Naive thymus-derived CD4-positive, alpha-beta T cell (primary cell): ENCODE measurements at regions not wholly inside any gene's neighbourhood (a gene's known extent, or its start where the extent isn't known, plus 50 kb on each side); places are given as distances from the start of the nearest gene placed in this dataset.

ENCODE experiments used
- ATAC-seq: fragments of 150-1000 bp; cut with Tn5 transposase; 2 replicates; pipeline ENCODE4 v1.10.0; 2021; ENCODE audit warnings: mild to moderate bottlenecking, moderate library complexity
- CTCF ChIA-PET: fragments of 350-600 bp; sonication (Branson Sonifier 250); formaldehyde crosslinking; loops from one replicate; lab custom pipeline; 2021; ENCODE audit warnings: antibody characterized with exemption; lab: Charles Lee
- POLR2A ChIA-PET: fragments of 350-600 bp; sonication (Branson Sonifier 250); formaldehyde crosslinking; loops from one replicate; lab custom pipeline; 2021; ENCODE audit warnings: antibody characterized with exemption, inconsistent platforms; lab: Charles Lee
- DNase-seq, 9 donors: peaks; one replicate each; pipeline versions ENCODE4 v3.0.0 to v3.0.0-alpha.2; 2020 to 2022; ENCODE audit warnings: mixed read lengths in 1 of 9
- H3K27ac ChIP-seq: one replicate; pipeline ENCODE4 v1.7.0; 2013; ENCODE audit warnings: mild to moderate bottlenecking, low read depth, low read length, moderate library complexity
- H3K27me3 ChIP-seq, 2 donors: one replicate each; pipeline ENCODE4 v1.7.0; 2013; ENCODE audit warnings: low read length in 2 of 2, mild to moderate bottlenecking in 2 of 2, moderate library complexity in 2 of 2; ENCODE audit not compliant: control insufficient read depth in 2 of 2, insufficient read depth in 2 of 2
- H3K36me3 ChIP-seq, 3 experiments: 1 replicate in 2 of 3; 2 replicates in 1 of 3; pipeline ENCODE4 v1.7.0; 2013; ENCODE audit warnings: low read length in 3 of 3, mild to moderate bottlenecking in 3 of 3, moderate library complexity in 1 of 3; ENCODE audit not compliant: insufficient read depth in 3 of 3, control insufficient read depth in 2 of 3
- H3K4me1 ChIP-seq, 2 donors: one replicate each; pipeline ENCODE4 v1.7.0; 2013; ENCODE audit warnings: low read length in 2 of 2, mild to moderate bottlenecking in 2 of 2, moderate library complexity in 1 of 2; ENCODE audit not compliant: control insufficient read depth in 2 of 2, insufficient read depth in 2 of 2
- H3K4me3 ChIP-seq: 2 replicates; pipeline ENCODE4 v1.7.0; 2013; ENCODE audit warnings: mild to moderate bottlenecking, low read length
- H3K9me3 ChIP-seq, 3 experiments: 1 replicate in 2 of 3; 2 replicates in 1 of 3; pipeline ENCODE4 v1.7.0; 2013; ENCODE audit warnings: low read length in 3 of 3; ENCODE audit not compliant: control insufficient read depth in 2 of 3
- H3K27ac Mint-ChIP-seq, 9 donors: one replicate each; pipeline ENCODE4 v1.8.0; 2020 to 2022; ENCODE audit warnings: mixed read lengths in 9 of 9, mild to moderate bottlenecking in 8 of 9, moderate library complexity in 5 of 9, inconsistent platforms in 2 of 9
- H3K27me3 Mint-ChIP-seq, 5 donors: one replicate each; pipeline ENCODE4 v1.8.0; 2021 to 2022; ENCODE audit warnings: mixed read lengths in 5 of 5, mild to moderate bottlenecking in 1 of 5
- H3K36me3 Mint-ChIP-seq, 5 donors: one replicate each; pipeline ENCODE4 v1.8.0; 2020 to 2022; ENCODE audit warnings: mixed read lengths in 5 of 5, mild to moderate bottlenecking in 3 of 5, inconsistent platforms in 1 of 5
- H3K4me1 Mint-ChIP-seq, 7 donors: one replicate each; pipeline ENCODE4 v1.8.0; 2020 to 2022; ENCODE audit warnings: mixed read lengths in 7 of 7, mild to moderate bottlenecking in 3 of 7, inconsistent platforms in 1 of 7
- H3K4me3 Mint-ChIP-seq, 10 donors: one replicate each; pipeline ENCODE4 v1.8.0; 2020 to 2022; ENCODE audit warnings: mild to moderate bottlenecking in 10 of 10, mixed read lengths in 10 of 10, moderate library complexity in 6 of 10, inconsistent platforms in 2 of 10
- H3K9me3 Mint-ChIP-seq, 11 donors: one replicate each; pipeline ENCODE4 v1.8.0; 2020 to 2022; ENCODE audit warnings: mixed read lengths in 11 of 11, mild to moderate bottlenecking in 4 of 11, inconsistent platforms in 1 of 11, moderate library complexity in 1 of 11
- intact Hi-C, 2 donors: fragments of 100-400 bp; cut with micrococcal nuclease; formaldehyde crosslinking; loops; one replicate each; pipeline ENCODE4 v1.15.1; 2023

DNA sequence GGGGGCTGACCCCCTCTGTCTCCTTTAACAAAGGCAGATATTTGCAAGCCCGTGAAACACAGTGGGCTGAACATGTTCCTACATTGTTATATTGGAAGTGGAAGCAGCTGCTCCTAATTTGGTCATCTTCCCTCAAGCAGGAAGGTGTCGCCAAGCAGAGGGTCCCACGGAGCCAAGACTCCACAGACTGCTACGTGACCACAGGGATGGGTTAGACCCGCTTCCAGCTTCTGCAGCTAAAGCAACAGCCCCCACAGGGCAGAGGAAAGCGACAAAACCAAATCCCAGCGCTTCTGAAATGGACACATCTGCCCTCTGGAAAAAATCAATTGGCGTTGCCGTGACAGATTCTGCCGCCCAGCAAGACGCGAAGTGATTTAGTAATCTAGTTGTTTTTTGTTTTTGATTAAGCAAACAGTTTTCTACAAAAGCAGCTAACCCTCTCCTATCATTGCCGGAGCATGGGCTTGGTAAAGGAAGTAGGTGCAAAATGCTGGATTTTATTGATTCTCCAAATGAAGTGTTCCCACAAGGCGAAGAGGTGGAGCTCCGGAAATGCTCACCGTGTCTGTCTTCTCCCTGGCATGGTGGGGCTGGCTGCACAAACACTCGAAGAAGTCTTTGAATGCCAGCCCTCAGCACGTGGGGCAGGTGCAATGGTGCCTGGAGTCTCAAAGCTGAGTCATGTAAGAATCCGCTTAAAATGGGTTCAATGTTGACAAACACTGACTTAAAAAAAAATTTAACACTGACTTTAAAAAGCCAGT, 79.4 kb upstream of the FRMD1 start:
- Histone ChIP-seq H3K27me3 (no peaks in the 10 kb centered on the region), H3K4me1 (no peaks in the 10 kb centered on the region), H3K9me3 (no peaks in the 10 kb centered on the region), H3K27ac (no peak overlapping the region), H3K4me3 (no peak overlapping the region), H3K36me3 (no peaks in the 10 kb centered on the region)
- peaks cover 0 to 3% (median 0%) of the 10 kb centered on the region in 11 donors for H3K9me3 Mint-ChIP-seq
- H3K4me3 Mint-ChIP-seq = no peak overlapping the region
- no peak overlapping the region for H3K27ac Mint-ChIP-seq
- no peak for DNase-seq
- ChIA-PET POLR2A (no interaction called here), CTCF (no interaction called here)
- no peaks in the 10 kb centered on the region for H3K36me3 Mint-ChIP-seq
- H3K4me1 Mint-ChIP-seq = peaks cover 0 to 2% (median 0%) of the 10 kb centered on the region in 7 donors
- intact Hi-C loops = no loop called here
- ATAC-seq = no peak
- peaks cover 0 to 49% (median 18%) of the 10 kb centered on the region in 5 donors for H3K27me3 Mint-ChIP-seq

DNA sequence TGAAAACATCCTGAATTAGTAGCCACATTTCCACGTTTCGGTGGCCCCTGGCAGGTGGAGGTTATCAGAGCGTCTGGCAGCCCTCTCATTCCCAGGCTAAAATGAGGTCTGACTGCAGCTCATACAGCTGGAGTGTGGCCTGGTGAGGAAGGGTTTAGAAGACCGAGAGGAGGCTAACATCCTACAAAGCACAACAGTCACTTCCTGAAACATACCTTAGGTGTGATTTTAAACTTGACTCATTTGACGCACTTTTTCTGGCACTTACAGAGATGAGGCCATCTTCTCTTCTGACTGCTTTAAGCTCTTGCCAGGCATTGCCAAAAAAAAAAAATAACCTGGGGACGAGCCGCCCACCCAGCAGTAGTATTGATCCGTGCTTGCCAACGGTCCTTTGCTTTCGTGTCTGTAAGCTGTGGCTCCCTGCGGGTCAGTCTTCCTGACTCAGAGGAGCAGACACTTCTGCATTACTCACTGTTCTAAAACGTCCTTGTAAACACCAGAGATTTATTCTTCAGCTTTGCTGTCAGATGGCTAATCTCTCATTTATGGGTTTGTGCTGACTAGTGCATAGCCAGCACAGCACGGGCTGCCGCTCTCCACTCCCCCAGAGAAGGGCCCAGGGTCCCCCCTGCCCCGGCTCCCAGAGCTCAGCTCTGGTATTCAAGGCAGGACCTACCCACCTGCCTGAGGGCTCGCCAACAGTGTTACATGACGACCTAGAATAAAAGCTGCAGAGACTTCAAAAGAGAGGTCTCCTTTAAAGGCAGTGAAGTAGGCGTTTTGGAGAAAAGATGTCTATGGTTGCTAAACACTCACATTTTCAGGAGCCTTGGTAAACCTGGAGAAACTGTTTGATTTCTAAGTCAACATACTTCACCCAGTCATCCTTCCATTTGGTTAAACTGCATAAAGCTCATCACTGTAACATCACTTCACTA, 78.5 kb upstream of the FRMD1 start:
- POLR2A ChIA-PET = no interaction called here
- peaks cover 0 to 2% (median 0%) of the 10 kb centered on the region in 7 donors for H3K4me1 Mint-ChIP-seq

DNA sequence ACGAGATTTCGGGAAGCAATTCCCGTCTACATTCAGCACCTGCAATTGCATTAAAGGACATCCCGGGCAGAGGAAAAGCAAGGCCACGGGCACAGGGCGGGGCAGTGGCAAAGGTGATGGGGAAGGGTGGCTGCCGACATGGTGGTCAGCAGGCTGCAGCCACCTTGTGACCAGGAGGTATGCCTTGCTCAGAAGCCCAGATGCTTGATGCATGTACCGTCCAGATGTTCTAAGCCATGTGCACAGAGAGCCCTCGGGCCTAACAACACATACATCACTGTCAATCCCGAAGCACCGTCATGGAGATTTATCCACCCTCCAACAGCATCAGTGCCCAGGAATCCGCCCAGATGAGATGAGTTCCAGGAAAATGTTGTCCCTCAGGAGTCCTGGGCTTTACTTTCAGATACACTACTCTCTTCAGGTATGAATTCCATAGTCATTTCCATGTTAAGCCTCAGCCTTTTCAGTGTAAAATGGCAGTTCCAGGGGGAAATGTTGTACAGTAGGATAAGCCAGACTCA, 77.8 kb upstream of the FRMD1 start:
- peaks cover 0 to 3% (median 0%) of the 10 kb centered on the region in 11 donors for H3K9me3 Mint-ChIP-seq
- ATAC-seq (no peak), DNase-seq (no peak)
- Histone ChIP-seq H3K4me3 (no peak overlapping the region), H3K27me3 (no peaks in the 10 kb centered on the region), H3K9me3 (no peaks in the 10 kb centered on the region), H3K36me3 (no peaks in the 10 kb centered on the region), H3K27ac (no peak overlapping the region), H3K4me1 (no peaks in the 10 kb centered on the region)
- ChIA-PET CTCF (no interaction called here), POLR2A (no interaction called here)
- H3K27ac Mint-ChIP-seq = no peak overlapping the region
- H3K36me3 Mint-ChIP-seq = no peaks in the 10 kb centered on the region
- H3K4me3 Mint-ChIP-seq = no peak overlapping the region
- intact Hi-C loops = no loop called here
- peaks cover 0 to 2% (median 0%) of the 10 kb centered on the region in 7 donors for H3K4me1 Mint-ChIP-seq
- H3K27me3 Mint-ChIP-seq = peaks cover 0 to 50% (median 18%) of the 10 kb centered on the region in 5 donors

More for the DNA sequence above, 78.5 kb upstream of the FRMD1 start:
- Mint-ChIP-seq H3K27me3 (peaks cover 0 to 49% (median 18%) of the 10 kb centered on the region in 5 donors), H3K9me3 (peaks cover 0 to 3% (median 0%) of the 10 kb centered on the region in 11 donors), H3K27ac (no peak overlapping the region), H3K36me3 (no peaks in the 10 kb centered on the region), H3K4me3 (no peak overlapping the region)
- DNase-seq (no peak), ATAC-seq (no peak)
- intact Hi-C loops = no loop called here
- H3K9me3 ChIP-seq = no peaks in the 10 kb centered on the region
- CTCF ChIA-PET = no interaction called here
- no peak overlapping the region for H3K27ac ChIP-seq
- no peaks in the 10 kb centered on the region for H3K4me1 ChIP-seq
- no peaks in the 10 kb centered on the region for H3K36me3 ChIP-seq
- H3K4me3 ChIP-seq = no peak overlapping the region
- H3K27me3 ChIP-seq = no peaks in the 10 kb centered on the region

DNA sequence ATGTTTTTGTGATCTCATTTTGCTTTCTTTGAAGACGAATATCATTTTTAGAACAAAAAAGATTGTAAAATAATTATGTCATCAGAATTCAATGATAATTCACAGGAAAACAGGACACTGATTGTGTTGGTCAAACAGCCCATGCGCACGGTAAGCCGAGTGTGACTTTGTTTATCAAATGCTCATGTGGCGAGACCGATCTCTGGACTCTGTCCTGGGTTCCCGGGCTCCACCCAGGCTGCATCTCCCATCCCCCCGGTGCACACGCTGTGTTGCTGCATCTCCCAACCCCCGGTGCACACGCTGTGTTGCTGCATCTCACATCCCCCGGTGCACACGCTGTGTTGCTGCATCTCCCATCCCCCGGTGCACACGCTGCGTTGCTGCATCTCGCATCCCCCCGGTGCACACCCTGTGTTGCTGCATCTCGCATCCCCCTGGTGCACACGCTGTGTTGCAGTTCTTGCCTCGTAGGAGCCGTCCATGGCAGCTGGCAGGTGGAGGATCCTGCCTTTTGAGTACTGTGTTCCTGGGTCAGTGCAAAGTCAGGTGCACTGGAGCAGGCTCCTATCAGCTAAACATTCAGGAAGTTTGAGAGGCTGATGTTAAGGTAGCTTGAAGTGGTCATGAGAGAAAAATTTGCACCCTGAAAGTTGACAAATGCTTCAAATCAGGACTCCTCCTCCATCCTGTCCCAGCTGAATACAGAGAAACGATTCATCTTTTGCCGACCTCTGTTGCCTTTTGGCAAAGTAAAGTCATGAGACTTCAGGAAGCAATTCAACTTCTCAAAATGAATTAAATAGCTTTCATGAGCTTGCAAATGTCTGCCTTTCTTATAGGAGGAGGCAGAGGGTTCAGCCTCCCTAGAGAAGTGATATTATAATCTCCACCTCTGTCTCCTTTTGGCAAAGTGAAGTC, 77.1 kb upstream of the FRMD1 start:
- intact Hi-C loops = no loop called here
- no peaks in the 10 kb centered on the region for H3K36me3 ChIP-seq
- H3K4me3 ChIP-seq = no peak overlapping the region
- Mint-ChIP-seq H3K27ac (no peak overlapping the region), H3K9me3 (peaks cover 0 to 3% (median 0%) of the 10 kb centered on the region in 11 donors), H3K27me3 (peaks cover 0 to 50% (median 18%) of the 10 kb centered on the region in 5 donors), H3K36me3 (no peaks in the 10 kb centered on the region), H3K4me1 (peaks cover 0 to 2% (median 0%) of the 10 kb centered on the region in 7 donors), H3K4me3 (no peak overlapping the region)
- CTCF ChIA-PET = no interaction called here
- H3K4me1 ChIP-seq = no peaks in the 10 kb centered on the region
- ATAC-seq (no peak), DNase-seq (no peak)
- POLR2A ChIA-PET = no interaction called here
- no peaks in the 10 kb centered on the region for H3K27me3 ChIP-seq
- H3K9me3 ChIP-seq = no peaks in the 10 kb centered on the region
- no peak overlapping the region for H3K27ac ChIP-seq

DNA sequence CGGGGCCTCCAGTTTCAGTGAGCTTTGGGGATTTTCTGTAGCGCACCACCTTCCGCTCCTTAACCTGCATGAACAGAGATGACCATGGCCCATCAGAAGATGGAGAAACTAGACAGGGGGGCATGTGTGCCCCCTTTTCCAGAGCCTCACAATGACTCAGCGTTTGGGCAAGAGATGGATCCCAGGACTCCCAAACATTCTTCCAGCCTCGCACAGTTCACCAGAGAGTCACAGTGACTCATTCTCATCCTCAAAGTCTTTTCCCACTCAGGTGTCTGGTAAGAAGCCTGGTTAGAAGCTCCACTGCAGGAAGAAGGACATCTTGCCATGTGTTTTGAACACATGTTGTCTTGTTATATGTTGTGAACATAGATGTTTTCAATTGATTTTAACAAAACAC, 76.2 kb upstream of the FRMD1 start:
- H3K27me3 ChIP-seq = no peaks in the 10 kb centered on the region
- Mint-ChIP-seq H3K4me3 (no peak overlapping the region), H3K4me1 (no peaks in the 10 kb centered on the region), H3K27me3 (peaks cover 0 to 48% (median 17%) of the 10 kb centered on the region in 5 donors), H3K9me3 (peaks cover 0 to 3% (median 0%) of the 10 kb centered on the region in 11 donors), H3K27ac (no peak overlapping the region), H3K36me3 (no peaks in the 10 kb centered on the region)
- no peaks in the 10 kb centered on the region for H3K9me3 ChIP-seq
- H3K27ac ChIP-seq = no peak overlapping the region
- H3K36me3 ChIP-seq = no peaks in the 10 kb centered on the region
- POLR2A ChIA-PET = no interaction called here
- H3K4me3 ChIP-seq = no peak overlapping the region
- DNase-seq (no peak), ATAC-seq (no peak)
- intact Hi-C loops = no loop called here
- CTCF ChIA-PET = no interaction called here
- no peaks in the 10 kb centered on the region for H3K4me1 ChIP-seq

DNA sequence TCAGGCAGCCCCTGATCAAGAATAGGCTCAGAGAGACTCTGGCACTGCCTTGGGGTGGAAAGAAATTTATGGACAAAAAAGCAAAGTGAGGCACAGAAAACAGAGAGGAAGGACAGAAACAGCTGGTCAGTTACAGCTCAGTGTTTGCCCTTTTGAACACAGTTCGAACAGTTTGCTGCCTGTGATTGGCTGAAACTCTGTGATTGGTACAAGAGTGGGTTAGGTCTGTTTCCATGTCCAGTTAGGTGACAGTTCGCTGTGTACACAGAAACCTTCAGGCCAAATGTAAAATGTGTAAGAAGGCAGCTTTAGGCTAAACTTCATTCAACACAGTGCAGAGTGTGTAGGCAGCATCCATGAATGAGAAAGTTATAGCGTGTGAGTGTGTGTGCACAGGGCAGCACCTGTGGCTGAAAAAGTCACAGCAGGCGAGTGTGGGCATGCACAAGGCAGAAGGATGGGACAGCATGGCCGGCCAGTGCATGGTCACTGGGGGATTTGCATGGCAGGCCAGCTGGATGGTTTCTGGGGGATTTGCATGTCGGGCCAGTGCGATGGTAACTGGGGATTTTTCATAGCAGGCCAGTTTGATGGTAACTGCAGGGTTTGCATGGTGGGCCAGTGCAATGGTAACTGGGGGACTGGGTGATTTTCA, 75.4 kb upstream of the FRMD1 start:
- no peaks in the 10 kb centered on the region for H3K27me3 ChIP-seq
- H3K36me3 ChIP-seq = no peaks in the 10 kb centered on the region
- no peak overlapping the region for H3K27ac ChIP-seq
- Mint-ChIP-seq H3K36me3 (no peaks in the 10 kb centered on the region), H3K4me3 (no peak overlapping the region), H3K4me1 (no peaks in the 10 kb centered on the region), H3K9me3 (peaks cover 0 to 3% (median 0%) of the 10 kb centered on the region in 11 donors), H3K27me3 (peaks cover 0 to 49% (median 11%) of the 10 kb centered on the region in 5 donors), H3K27ac (no peak overlapping the region)
- ChIA-PET CTCF (no interaction called here), POLR2A (no interaction called here)
- no peak for DNase-seq
- no peaks in the 10 kb centered on the region for H3K9me3 ChIP-seq
- H3K4me1 ChIP-seq = no peaks in the 10 kb centered on the region
- intact Hi-C loops = no loop called here
- H3K4me3 ChIP-seq = no peak overlapping the region
- ATAC-seq = no peak
